H9 (cell line): ENCODE measurements at regions not wholly inside any gene's neighbourhood (a gene's known extent, or its start where the extent isn't known, plus 50 kb on each side); places are given as distances from the start of the nearest gene placed in this dataset.

Source experiments
- DNase-seq: peaks from one replicate; pipeline ENCODE4 v3.0.0-alpha.2; 2017
- H2AFZ ChIP-seq: one replicate; pipeline ENCODE4 v1.6.1; 2013; ENCODE audit warnings: mild to moderate bottlenecking, low read length, control low read depth, moderate library complexity
- H2AK5ac ChIP-seq: 2 replicates; pipeline ENCODE4 v1.6.1; 2013; ENCODE audit warnings: low read length, control low read depth, mixed read lengths; ENCODE audit not compliant: insufficient read length
- H2BK120ac ChIP-seq: one replicate; pipeline ENCODE4 v1.6.1; 2013; ENCODE audit warnings: low read depth, mild to moderate bottlenecking, low read length, control low read depth, inconsistent platforms; ENCODE audit not compliant: poor library complexity, severe bottlenecking
- H2BK12ac ChIP-seq: 2 replicates; pipeline ENCODE4 v1.6.1; 2013; ENCODE audit warnings: low read length, control low read depth, mixed read lengths, low read depth; ENCODE audit not compliant: insufficient read length
- H2BK15ac ChIP-seq: 2 replicates; pipeline ENCODE4 v1.6.1; 2013; ENCODE audit warnings: low read depth, low read length, control low read depth
- H2BK20ac ChIP-seq: one replicate; pipeline ENCODE4 v1.6.1; 2013; ENCODE audit warnings: low read depth, mild to moderate bottlenecking, low read length, control low read depth, inconsistent platforms; ENCODE audit not compliant: poor library complexity, severe bottlenecking
- H2BK5ac ChIP-seq: 2 replicates; pipeline ENCODE4 v1.6.1; 2013; ENCODE audit warnings: low read length, control low read depth, mixed read lengths; ENCODE audit not compliant: insufficient read length
- H3K14ac ChIP-seq: 2 replicates; pipeline ENCODE4 v1.6.1; 2013; ENCODE audit warnings: low read length, control low read depth; ENCODE audit not compliant: insufficient read depth
- H3K18ac ChIP-seq: 2 replicates; pipeline ENCODE4 v1.6.1; 2013; ENCODE audit warnings: low read depth, mild to moderate bottlenecking, mixed read lengths, low read length, control low read depth; ENCODE audit not compliant: insufficient read length
- H3K23ac ChIP-seq: 2 replicates; pipeline ENCODE4 v1.6.1; 2013; ENCODE audit warnings: low read length, control low read depth, mixed read lengths, low read depth; ENCODE audit not compliant: insufficient read length
- H3K23me2 ChIP-seq: 2 replicates; pipeline ENCODE4 v1.6.1; 2013; ENCODE audit warnings: low read depth, mild to moderate bottlenecking, mixed read lengths, low read length, control low read depth; ENCODE audit not compliant: insufficient read length, poor library complexity, severe bottlenecking
- H3K27ac ChIP-seq: 2 replicates; pipeline ENCODE4 v1.5.1; 2013; ENCODE audit warnings: low read length, control low read depth, mixed read lengths, low read depth; ENCODE audit not compliant: insufficient read length
- H3K27me3 ChIP-seq: 2 replicates; pipeline ENCODE4 v1.6.1; 2013; ENCODE audit warnings: low read length, control low read depth, inconsistent platforms; ENCODE audit not compliant: insufficient read depth
- H3K4ac ChIP-seq: 2 replicates; pipeline ENCODE4 v1.6.1; 2013; ENCODE audit warnings: low read depth, mild to moderate bottlenecking, control low read depth, inconsistent platforms, low read length, moderate library complexity
- H3K4me1 ChIP-seq: 2 replicates; pipeline ENCODE4 v1.6.1; 2013; ENCODE audit warnings: low read length, control low read depth, inconsistent platforms; ENCODE audit not compliant: insufficient read depth
- H3K4me2 ChIP-seq: 2 replicates; pipeline ENCODE4 v1.6.1; 2013; ENCODE audit warnings: low read length, control low read depth, mixed read lengths; ENCODE audit not compliant: insufficient read length, insufficient read depth
- H3K56ac ChIP-seq: 2 replicates; pipeline ENCODE4 v1.6.1; 2013; ENCODE audit warnings: low read depth, mild to moderate bottlenecking, mixed read lengths, low read length, control low read depth; ENCODE audit not compliant: insufficient read length
- H3K79me1 ChIP-seq: 2 replicates; pipeline ENCODE4 v1.6.1; 2013; ENCODE audit warnings: low read depth, mild to moderate bottlenecking, moderate library complexity, low read length, control low read depth, inconsistent platforms; ENCODE audit not compliant: insufficient read depth, poor library complexity, severe bottlenecking
- H3K79me2 ChIP-seq: 2 replicates; pipeline ENCODE4 v1.6.1; 2013; ENCODE audit warnings: low read length, control low read depth, inconsistent platforms; ENCODE audit not compliant: insufficient read depth
- H3K9ac ChIP-seq: 2 replicates; pipeline ENCODE4 v1.6.1; 2013; ENCODE audit warnings: low read length, control low read depth, mixed read lengths; ENCODE audit not compliant: insufficient read length; ENCODE audit errors: extremely low read depth
- H3K9me3 ChIP-seq: one replicate; pipeline ENCODE4 v1.6.1; 2013; ENCODE audit warnings: low read depth, low read length, inconsistent platforms; ENCODE audit not compliant: control insufficient read depth
- H3T11ph ChIP-seq: one replicate; pipeline ENCODE4 v1.6.1; 2013; ENCODE audit warnings: mild to moderate bottlenecking, low read length, control low read depth, inconsistent platforms
- H4K20me1 ChIP-seq: one replicate; pipeline ENCODE4 v1.6.1; 2013; ENCODE audit not compliant: control insufficient read depth, insufficient read length, insufficient read depth
- H4K5ac ChIP-seq: 2 replicates; pipeline ENCODE4 v1.6.1; 2013; ENCODE audit warnings: low read depth, mild to moderate bottlenecking, mixed read lengths, low read length, control low read depth; ENCODE audit not compliant: insufficient read length
- H4K8ac ChIP-seq: replicated peaks from 2 replicates; pipeline ENCODE4 v1.6.1; 2013; ENCODE audit warnings: low read length, control low read depth, mixed read lengths, low read depth; ENCODE audit not compliant: insufficient read length
- H4K91ac ChIP-seq: 2 replicates; pipeline ENCODE4 v1.6.1; 2013; ENCODE audit warnings: low read depth, mild to moderate bottlenecking, moderate library complexity, mixed read lengths, low read length, control low read depth; ENCODE audit not compliant: insufficient read length
- H3K27ac Mint-ChIP-seq, 3 experiments: 2 replicates in 2 of 3; 3 replicates in 1 of 3; pipeline ENCODE4 v1.8.0; 2020 to 2021; ENCODE audit warnings: mixed read lengths in 3 of 3, mild to moderate bottlenecking in 1 of 3, moderate library complexity in 1 of 3
- H3K27me3 Mint-ChIP-seq: 2 replicates; pipeline ENCODE4 v1.8.0; 2021; ENCODE audit warnings: low read depth, mild to moderate bottlenecking, moderate library complexity, mixed read lengths
- H3K36me3 Mint-ChIP-seq, 3 experiments: 2 replicates in 2 of 3; 3 replicates in 1 of 3; pipeline ENCODE4 v1.8.0; 2020 to 2021; ENCODE audit warnings: low read depth in 3 of 3, mixed read lengths in 3 of 3; ENCODE audit not compliant: insufficient read depth in 1 of 3
- H3K4me1 Mint-ChIP-seq, 2 experiments: 2 replicates each; pipeline ENCODE4 v1.8.0; 2020; ENCODE audit warnings: mixed read lengths in 2 of 2
- H3K4me3 Mint-ChIP-seq, 2 experiments: 2 replicates in 1 of 2; 3 replicates in 1 of 2; pipeline ENCODE4 v1.8.0; 2020 to 2021; ENCODE audit warnings: mild to moderate bottlenecking in 2 of 2, mixed read lengths in 2 of 2, moderate library complexity in 1 of 2
- H3K9me3 Mint-ChIP-seq, 2 experiments: 2 replicates in 1 of 2; 3 replicates in 1 of 2; pipeline ENCODE4 v1.8.0; 2020; ENCODE audit warnings: mild to moderate bottlenecking in 2 of 2, mixed read lengths in 2 of 2, moderate library complexity in 1 of 2
- CTCF ChIP-seq: fragments of 200-600 bp; sonication (generic); conservative IDR thresholded peaks from 3 replicates; pipeline ENCODE4 v1.8.0; 2021; ENCODE audit warnings: antibody characterized with exemption, mild to moderate bottlenecking
- WGBS: extraction: QIAGEN DNeasy Blood & Tissue Kit; methylation state at CpG from one replicate; pipeline ENCODE4 v1.1.7; 2013; ENCODE audit warnings: missing lambda C conversion rate, low lambda C conversion rate, mixed read lengths; ENCODE audit not compliant: insufficient read length; ENCODE audit errors: extremely low coverage; 5-methylcytosine and 5-hydroxymethylcytosine counted together

DNA sequence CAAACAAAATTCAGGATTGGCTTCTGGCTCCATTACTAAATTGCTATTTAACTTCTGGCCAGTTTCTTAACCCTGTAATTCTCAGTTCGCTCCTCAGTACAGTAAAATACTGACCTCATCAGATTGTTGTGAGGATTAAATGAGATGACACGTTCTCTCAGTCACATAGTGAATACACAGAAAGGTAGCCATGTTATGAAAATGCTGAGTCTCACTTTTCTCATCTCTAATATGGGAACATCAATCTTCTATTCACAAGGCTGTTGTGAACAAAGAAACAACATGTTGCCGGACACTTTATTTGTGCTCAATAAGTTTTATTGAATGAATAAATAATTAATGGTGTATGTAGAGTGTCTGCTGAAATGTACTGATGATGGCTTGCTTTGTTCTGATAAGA lies 924.5 kb upstream of the GOT2 start:
- Histone ChIP-seq H3K4me1 (no peaks in the 10 kb centered on the region), H4K20me1 (no peaks in the 10 kb centered on the region), H3K18ac (no peak overlapping the region), H2BK15ac (no peak overlapping the region), H4K8ac (no peak overlapping the region), H2AFZ (no peak overlapping the region), H4K5ac (no peak overlapping the region), H3K9ac (no peak overlapping the region), H3T11ph (no peak overlapping the region), H2BK120ac (no peak overlapping the region), H2BK20ac (no peak overlapping the region), H4K91ac (no peak overlapping the region), H3K9me3 (no peaks in the 10 kb centered on the region), H2AK5ac (no peak overlapping the region), H3K14ac (no peak overlapping the region), H3K23me2 (no peaks in the 10 kb centered on the region), H3K27me3 (no peaks in the 10 kb centered on the region), H3K79me1 (no peaks in the 10 kb centered on the region), H2BK12ac (no peak overlapping the region), H3K56ac (no peak overlapping the region), H2BK5ac (no peak overlapping the region), H3K27ac (no peak overlapping the region), H3K4me2 (no peak overlapping the region), H3K79me2 (no peaks in the 10 kb centered on the region), H3K4ac (no peak overlapping the region), H3K23ac (no peak overlapping the region)
- H3K27me3 Mint-ChIP-seq, result no peaks in the 10 kb centered on the region
- no peak overlapping the region for H3K27ac Mint-ChIP-seq
- H3K4me3 Mint-ChIP-seq, result no peak overlapping the region
- H3K4me1 Mint-ChIP-seq, result no peaks in the 10 kb centered on the region
- no peak for DNase-seq
- WGBS, result no CpG with 5 or more reads among the region's 3 CpGs
- no peaks in the 10 kb centered on the region for H3K36me3 Mint-ChIP-seq
- H3K9me3 Mint-ChIP-seq, result peaks cover 0 to 4% of the 10 kb centered on the region in 2 experiments; a peak in 3 of 5 replicates
- no peak for TF ChIP-seq CTCF
